Esophagus (tissue), 2 donors: ENCODE measurements at regions not wholly inside any gene's neighbourhood (a gene's known extent, or its start where the extent isn't known, plus 50 kb on each side); places are given as distances from the start of the nearest gene placed in this dataset.

Source experiments
- H3K27ac ChIP-seq, 2 donors: one replicate each; pipeline ENCODE4 v1.5.1; 2013; ENCODE audit warnings: low read depth in 2 of 2, mild to moderate bottlenecking in 2 of 2, inconsistent platforms in 1 of 2, low read length in 1 of 2, moderate library complexity in 1 of 2
- H3K27me3 ChIP-seq, 2 donors: one replicate each; pipeline ENCODE4 v1.6.1; 2013; ENCODE audit warnings: low read length in 2 of 2, control low read depth in 1 of 2, mild to moderate bottlenecking in 1 of 2; ENCODE audit not compliant: insufficient read depth in 2 of 2, control insufficient read depth in 1 of 2
- H3K36me3 ChIP-seq, 2 donors: one replicate each; pipeline ENCODE4 v1.6.1; 2013; ENCODE audit warnings: low read length in 1 of 2; ENCODE audit not compliant: control insufficient read depth in 2 of 2, insufficient read depth in 2 of 2
- H3K4me1 ChIP-seq, 2 donors: one replicate each; pipeline ENCODE4 v1.6.1; 2013; ENCODE audit warnings: low read length in 1 of 2; ENCODE audit not compliant: control insufficient read depth in 2 of 2, insufficient read depth in 2 of 2
- H3K4me3 ChIP-seq, 2 donors: one replicate each; pipeline ENCODE4 v1.5.1; 2013; ENCODE audit warnings: low read length in 2 of 2, mild to moderate bottlenecking in 2 of 2, low read depth in 1 of 2, moderate library complexity in 1 of 2
- H3K9me3 ChIP-seq, 2 donors: one replicate each; pipeline ENCODE4 v1.6.1; 2013; ENCODE audit warnings: mild to moderate bottlenecking in 2 of 2, low read depth in 1 of 2, low read length in 1 of 2, moderate library complexity in 1 of 2; ENCODE audit not compliant: control insufficient read depth in 2 of 2, insufficient read depth in 1 of 2
- WGBS, 2 donors: extraction: QIAGEN DNeasy Blood & Tissue Kit; methylation state at CpG; one replicate each; pipeline ENCODE4 v1.1.7; 2013; 5-methylcytosine and 5-hydroxymethylcytosine counted together
- donor health status: healthy with polysubstance abuse.
- donor health status: Bipolar disorder and iron deficiency.

DNA sequence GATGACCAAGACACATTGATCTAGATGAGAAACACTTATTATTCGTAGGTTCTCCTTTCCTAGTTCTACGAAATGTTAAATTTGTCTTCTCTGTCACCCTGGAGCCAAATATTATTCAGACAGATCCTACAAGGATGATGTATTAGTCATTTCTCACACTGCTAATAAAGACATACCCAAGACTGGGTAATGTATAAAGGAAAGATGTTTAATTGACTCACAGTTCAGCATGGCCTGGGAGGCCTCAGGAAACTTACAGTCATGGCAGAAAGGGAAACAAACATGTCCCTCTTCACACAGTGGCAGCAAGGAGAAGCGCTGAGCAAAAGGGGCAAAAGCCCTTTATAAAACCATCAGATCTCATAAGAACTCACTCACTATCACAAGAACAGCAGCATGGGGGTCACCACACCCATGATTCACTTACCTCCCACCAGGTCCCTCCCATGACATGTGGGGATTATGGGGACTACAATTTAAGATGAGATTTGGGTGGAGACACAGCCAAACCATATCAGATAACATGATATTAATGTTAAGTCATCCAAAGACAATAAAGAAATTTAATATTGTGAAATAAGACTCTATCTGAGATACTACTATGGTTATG lies 1248.8 kb upstream of the SLC10A2 start:
- H3K4me1 ChIP-seq: no peaks in the 10 kb centered on the region
- no peaks in the 10 kb centered on the region for H3K27me3 ChIP-seq
- H3K9me3 ChIP-seq: no peaks in the 10 kb centered on the region
- 77 to 82% methylated on average over 3 of the region's 3 CpGs for WGBS, 2 donors
- H3K27ac ChIP-seq: no peak overlapping the region
- H3K36me3 ChIP-seq: no peaks in the 10 kb centered on the region
- no peak overlapping the region for H3K4me3 ChIP-seq

DNA sequence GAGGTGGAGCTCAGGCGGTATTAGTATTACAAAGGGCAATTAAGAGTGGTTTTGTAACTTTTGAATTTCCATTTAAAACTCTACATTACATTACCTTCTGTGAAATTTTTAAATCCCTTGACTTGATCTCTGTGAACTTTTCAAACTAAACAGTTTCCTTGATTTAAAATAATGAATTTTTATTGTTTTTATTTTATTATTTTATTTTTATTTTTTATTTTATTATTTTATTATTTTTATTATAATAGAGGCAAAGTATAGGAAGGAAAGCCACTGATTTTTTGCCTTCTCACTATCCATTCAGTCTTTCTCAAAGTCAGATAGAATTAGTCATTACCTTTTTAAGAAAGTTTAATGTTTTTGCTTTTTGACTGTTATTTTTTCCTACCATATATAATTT lies 1248.1 kb upstream of the SLC10A2 start:
- Histone ChIP-seq H3K27me3 (no peaks in the 10 kb centered on the region), H3K36me3 (no peaks in the 10 kb centered on the region), H3K4me1 (no peaks in the 10 kb centered on the region), H3K9me3 (no peaks in the 10 kb centered on the region), H3K4me3 (no peak overlapping the region), H3K27ac (no peak overlapping the region)
- WGBS, 2 donors: 83 to 90% methylated on average over 1 of the region's 1 CpG

- H3K4me1 ChIP-seq: no peaks in the 10 kb centered on the region
- peaks cover 0 to 2% of the 10 kb centered on the region in 2 donors for H3K9me3 ChIP-seq
- no peaks in the 10 kb centered on the region for H3K27me3 ChIP-seq
- H3K36me3 ChIP-seq: no peaks in the 10 kb centered on the region
- H3K4me3 ChIP-seq: no peak overlapping the region
- WGBS, 2 donors: 56 to 67% methylated on average over 2 of the region's 2 CpGs
- no peak overlapping the region for H3K27ac ChIP-seq
Measured at GRCh38 chr13:104310861-104311260, 1244.6 kb upstream of the SLC10A2 start.

GRCh38 chr13:104309431-104309830 lies 1243.2 kb upstream of the SLC10A2 start:
- Histone ChIP-seq H3K4me1 (no peaks in the 10 kb centered on the region), H3K27me3 (no peaks in the 10 kb centered on the region)
- WGBS, 2 donors: 86 to 90% methylated on average over 1 of the region's 1 CpG

DNA sequence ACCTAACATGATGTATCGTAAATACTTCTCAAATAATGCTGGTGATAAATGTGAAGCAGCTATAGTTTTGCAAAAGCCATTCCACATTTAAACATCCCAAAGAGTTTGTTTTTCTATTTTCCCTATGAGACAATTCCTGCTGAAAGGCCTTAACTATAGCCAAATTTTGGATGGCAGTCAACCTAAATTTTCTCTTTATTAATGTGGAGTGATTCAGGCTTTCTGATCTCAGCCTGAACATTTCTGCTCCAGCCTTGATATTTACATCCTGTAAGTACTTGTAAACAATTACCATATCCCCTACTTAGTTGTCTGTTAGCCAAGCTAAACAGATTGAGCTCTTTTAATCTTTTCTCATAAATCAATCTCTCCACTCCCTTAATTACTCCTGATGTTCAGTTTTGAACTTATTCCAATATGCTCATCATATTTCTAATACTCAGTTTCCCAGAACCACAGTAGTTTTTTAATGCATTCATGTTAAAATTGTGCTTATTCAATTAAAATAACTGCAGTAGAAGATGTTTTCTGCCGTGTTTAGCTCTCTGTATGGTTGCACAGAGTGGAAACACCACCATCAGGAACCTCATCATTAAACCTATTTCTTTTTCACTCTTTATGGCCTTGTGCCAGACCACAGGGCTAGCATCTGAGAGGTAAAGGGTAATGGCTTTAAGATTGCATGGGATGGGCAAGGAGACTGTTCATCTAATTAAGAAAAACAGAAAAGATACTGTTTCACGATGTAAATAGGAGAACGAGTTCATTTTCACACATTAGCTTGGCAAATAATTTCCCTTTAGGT lies 1235.2 kb upstream of the SLC10A2 start:
- Histone ChIP-seq H3K27me3 (no peaks in the 10 kb centered on the region), H3K9me3 (no peaks in the 10 kb centered on the region), H3K36me3 (no peaks in the 10 kb centered on the region), H3K27ac (no peak overlapping the region), H3K4me3 (no peak overlapping the region), H3K4me1 (no peaks in the 10 kb centered on the region)
- 49 to 57% methylated on average over 4 of the region's 4 CpGs for WGBS, 2 donors

More at GRCh38 chr13:104309431-104309830, 1243.2 kb upstream of the SLC10A2 start:
- no peaks in the 10 kb centered on the region for H3K36me3 ChIP-seq
- no peak overlapping the region for H3K27ac ChIP-seq
- H3K4me3 ChIP-seq: no peak overlapping the region
- H3K9me3 ChIP-seq: peaks cover 0 to 2% of the 10 kb centered on the region in 2 donors

DNA sequence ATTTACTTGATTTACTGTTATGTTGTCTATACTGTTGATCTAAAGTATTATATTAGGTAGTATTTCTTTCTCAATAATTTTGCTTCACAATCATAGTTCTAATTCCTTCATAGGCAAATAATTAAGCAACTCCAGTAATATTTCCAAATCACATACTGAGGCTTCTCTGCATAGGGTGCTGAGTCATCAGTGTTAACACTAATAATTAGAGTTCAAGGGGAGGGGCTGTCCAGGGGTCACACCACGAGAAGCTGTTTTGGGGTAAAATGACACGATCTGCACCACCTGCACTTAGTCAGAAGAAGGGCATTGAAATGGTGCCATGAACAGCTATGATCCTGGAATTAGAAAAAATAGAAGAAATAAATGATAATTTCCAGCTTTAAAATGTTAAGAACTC lies 1230.9 kb upstream of the SLC10A2 start:
- Histone ChIP-seq H3K27me3 (no peaks in the 10 kb centered on the region), H3K4me3 (no peak overlapping the region), H3K36me3 (no peaks in the 10 kb centered on the region), H3K27ac (no peak overlapping the region), H3K4me1 (no peaks in the 10 kb centered on the region), H3K9me3 (no peaks in the 10 kb centered on the region)
- WGBS, 2 donors: 72 to 76% methylated on average over 2 of the region's 2 CpGs

GRCh38 chr13:104296286-104296685 lies 1230.1 kb upstream of the SLC10A2 start:
- H3K27ac ChIP-seq: no peak overlapping the region
- H3K4me1 ChIP-seq: no peaks in the 10 kb centered on the region
- H3K36me3 ChIP-seq: no peaks in the 10 kb centered on the region
- no peaks in the 10 kb centered on the region for H3K9me3 ChIP-seq
- no peaks in the 10 kb centered on the region for H3K27me3 ChIP-seq
- no peak overlapping the region for H3K4me3 ChIP-seq
- 91 to 93% methylated on average over 1 of the region's 1 CpG for WGBS, 2 donors

- no peaks in the 10 kb centered on the region for H3K27me3 ChIP-seq
- no peaks in the 10 kb centered on the region for H3K9me3 ChIP-seq
- no peaks in the 10 kb centered on the region for H3K36me3 ChIP-seq
- H3K4me1 ChIP-seq: no peaks in the 10 kb centered on the region
- 81 to 84% methylated on average over 5 of the region's 5 CpGs for WGBS, 2 donors
- H3K4me3 ChIP-seq: no peak overlapping the region
- H3K27ac ChIP-seq: no peak overlapping the region
Measured at GRCh38 chr13:104295537-104295936, 1229.3 kb upstream of the SLC10A2 start.

GRCh38 chr13:104289400-104289799 lies 1223.2 kb upstream of the SLC10A2 start:
- no peaks in the 10 kb centered on the region for H3K27me3 ChIP-seq
- H3K9me3 ChIP-seq: no peaks in the 10 kb centered on the region
- 48 to 60% methylated on average over 3 of the region's 3 CpGs for WGBS, 2 donors
- no peak overlapping the region for H3K27ac ChIP-seq
- H3K4me1 ChIP-seq: no peaks in the 10 kb centered on the region
- no peak overlapping the region for H3K4me3 ChIP-seq
- H3K36me3 ChIP-seq: no peaks in the 10 kb centered on the region

GRCh38 chr13:104288496-104288895 lies 1222.3 kb upstream of the SLC10A2 start:
- no peaks in the 10 kb centered on the region for H3K9me3 ChIP-seq
- H3K4me3 ChIP-seq: no peak overlapping the region
- 88 to 94% methylated on average over 5 of the region's 5 CpGs for WGBS, 2 donors
- H3K36me3 ChIP-seq: no peaks in the 10 kb centered on the region
- no peaks in the 10 kb centered on the region for H3K4me1 ChIP-seq
- no peak overlapping the region for H3K27ac ChIP-seq
- no peaks in the 10 kb centered on the region for H3K27me3 ChIP-seq
